GM19238 (cell line): ENCODE measurements at regions not wholly inside any gene's neighbourhood (a gene's known extent, or its start where the extent isn't known, plus 50 kb on each side); places are given as distances from the start of the nearest gene placed in this dataset.

ENCODE experiments used
- DNase-seq: peaks from one replicate; pipeline ENCODE4 v3.0.0; 2011; ENCODE audit warnings: low spot score; ENCODE audit not compliant: insufficient read length

DNA sequence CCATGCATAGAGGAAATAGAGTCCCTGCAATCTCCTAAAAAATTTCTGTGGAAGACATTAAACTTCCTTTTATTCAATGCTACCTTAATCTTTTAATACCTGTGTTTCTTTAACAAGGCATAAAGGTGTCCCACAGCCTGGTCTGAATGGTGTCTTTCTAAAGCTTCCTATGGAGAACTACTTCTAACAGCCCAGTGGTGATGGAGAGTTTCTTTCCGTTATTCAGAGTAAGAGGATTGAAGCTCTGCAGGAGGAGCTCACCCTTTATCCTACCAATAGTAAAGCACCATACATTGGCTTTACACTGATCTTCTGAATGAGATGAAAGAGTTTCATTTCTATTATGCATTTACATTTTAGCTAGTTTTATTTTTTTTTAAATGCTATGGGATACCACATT, 1362.4 kb upstream of the ADGRL3 start:
- no peak for DNase-seq

DNA sequence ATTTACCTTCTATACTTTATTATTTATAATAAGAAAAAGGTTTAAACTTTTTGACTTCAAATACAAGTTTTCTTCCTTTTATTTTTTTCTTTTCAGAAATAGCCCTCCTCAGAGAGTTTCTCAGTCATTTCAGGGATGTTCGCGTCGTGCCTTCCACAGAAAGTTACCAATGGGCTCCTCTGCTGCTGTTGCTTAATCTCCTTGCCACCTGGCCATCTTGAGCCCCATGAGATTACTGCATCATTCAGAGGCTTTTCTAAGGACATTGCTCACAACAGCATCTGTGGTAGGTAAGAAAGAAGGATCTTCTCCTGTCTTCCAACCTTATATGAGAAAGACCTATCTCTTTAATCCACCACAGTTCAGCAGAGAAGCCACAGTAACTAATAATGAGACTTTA, 1361.9 kb upstream of the ADGRL3 start:
- DNase-seq: no peak

DNA sequence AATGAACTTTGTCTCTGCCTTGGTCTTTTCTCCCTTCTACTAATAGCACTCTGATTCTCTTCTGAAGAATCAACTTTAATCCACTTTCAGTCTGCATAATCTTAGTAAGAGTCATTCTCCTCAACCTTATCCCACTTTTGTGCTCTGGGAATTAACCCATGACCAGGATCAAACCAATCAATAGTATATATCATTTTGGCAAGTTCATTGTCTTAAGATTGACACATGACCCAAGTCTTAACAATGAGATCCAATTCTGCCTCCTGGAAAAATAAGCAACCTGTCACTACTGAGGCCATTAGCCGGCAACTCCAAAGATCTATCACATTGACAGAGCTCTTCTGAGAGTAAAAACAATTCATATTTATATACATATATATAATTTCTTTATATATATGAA, 1358.4 kb upstream of the ADGRL3 start:
- no peak for DNase-seq

GRCh38 chr4:59848457-59848856, 1351.7 kb upstream of the ADGRL3 start:
- DNase-seq: no peak

DNA sequence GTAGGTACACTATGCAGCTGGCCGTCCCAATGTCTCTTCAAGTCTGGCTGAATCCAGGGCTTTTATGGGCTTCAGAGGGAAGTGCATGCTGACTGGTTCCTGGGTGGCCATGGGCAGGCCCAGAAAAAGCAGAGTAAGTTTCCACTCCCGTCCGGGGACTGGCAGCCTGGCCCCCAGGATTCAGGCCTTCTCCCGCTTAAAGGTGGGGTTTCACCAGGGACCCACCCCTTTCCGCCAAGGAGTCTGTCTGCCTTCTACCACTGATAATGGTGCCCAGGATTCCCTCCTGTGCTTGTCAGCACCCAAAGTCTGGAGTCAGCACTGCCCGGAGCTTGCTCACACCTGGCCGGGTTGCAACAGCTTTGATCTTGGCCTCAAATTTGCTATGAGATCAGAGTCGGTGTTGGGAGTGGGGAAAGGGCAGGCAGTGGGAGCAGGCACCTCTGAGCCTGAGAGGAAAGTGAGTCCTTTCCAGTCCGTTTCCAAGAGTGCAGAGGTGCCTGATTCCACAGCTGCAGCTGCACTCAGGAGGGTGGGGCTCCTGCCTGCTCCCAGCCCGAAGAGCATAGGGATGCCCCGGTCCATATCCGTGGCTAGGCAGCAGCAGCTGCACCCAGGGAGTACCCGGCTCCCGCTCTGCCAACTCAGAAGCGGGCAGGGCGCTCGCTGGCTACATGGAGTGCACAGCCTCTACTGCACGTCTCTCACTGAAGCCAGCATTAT, 1344.3 kb upstream of the ADGRL3 start:
- no peak for DNase-seq

DNA sequence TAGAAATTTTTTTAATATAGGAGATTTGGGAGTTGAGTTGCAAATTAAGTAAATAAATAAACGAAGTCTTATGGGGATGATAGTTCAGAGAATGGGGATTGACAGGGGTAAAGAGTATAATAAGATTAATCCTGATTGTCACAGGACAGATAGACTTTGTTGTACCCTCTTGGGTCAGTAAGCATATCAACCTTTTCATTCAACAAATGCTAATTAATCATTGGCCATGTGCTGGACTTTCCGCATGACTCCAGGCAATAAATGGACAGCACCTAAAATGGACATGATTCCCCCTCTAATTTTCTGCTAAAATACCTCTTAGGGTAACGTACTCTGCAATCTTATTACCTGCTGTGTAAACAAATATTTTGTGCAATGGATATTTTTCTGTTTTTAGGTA, 1331.1 kb upstream of the ADGRL3 start:
- no peak for DNase-seq

DNA sequence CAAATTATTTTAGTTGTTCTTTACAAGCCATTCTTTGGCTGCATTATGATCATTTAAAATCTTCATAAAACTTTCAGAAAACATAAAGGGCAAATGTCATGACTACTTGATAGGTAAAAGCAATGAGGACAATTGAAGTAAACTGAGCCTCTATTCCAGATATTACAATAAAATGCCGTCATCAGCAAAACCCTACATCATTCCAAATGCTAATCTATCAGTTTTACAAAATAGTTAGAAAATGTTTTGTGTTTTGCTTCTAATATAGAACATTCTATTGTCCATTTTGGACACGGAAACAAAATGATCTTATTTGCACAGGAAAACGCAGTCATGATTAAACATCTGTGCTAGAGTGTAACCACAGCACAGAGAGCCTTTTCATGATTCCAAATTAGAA, 1330.6 kb upstream of the ADGRL3 start:
- no peak for DNase-seq

DNA sequence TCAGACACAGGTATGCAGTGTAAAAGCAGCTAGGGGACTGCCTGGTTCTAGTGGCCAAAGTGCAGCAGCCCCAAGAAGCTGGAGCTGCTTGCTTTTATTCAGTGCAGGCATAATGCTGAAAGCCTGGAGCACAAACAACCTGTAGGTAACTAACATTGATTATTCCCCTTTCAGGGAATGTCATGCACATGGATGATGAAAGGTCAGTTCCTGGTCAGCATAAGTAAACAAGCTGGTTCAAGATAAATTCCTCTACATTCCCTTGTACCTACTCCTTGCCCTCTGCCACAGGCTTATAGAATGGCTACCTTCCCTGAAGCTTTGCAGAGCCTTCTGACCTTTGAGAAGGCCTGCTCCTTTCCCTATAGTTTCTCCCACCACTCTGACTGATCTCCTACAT, 1318.5 kb upstream of the ADGRL3 start:
- DNase-seq: no peak

DNA sequence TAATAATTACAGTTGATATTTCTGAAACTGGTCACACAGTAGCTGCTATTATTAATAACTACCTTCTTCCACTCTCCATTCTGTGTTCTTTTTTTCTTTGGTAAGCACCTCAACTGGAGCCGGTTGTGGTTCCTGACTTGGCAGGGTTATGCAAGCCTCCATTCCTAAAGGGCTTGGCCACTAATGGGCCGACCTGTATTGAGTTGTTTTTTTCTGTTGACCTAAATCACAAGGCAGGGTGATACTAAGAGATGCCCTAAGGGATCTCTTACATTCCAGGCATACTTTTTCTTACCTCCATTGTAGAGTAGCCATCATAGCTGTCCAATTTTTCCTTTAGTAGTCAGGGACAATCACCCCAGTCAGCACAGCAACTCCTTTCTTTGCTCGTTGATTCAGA, 1295.8 kb upstream of the ADGRL3 start:
- DNase-seq: no peak

- DNase-seq: no peak
Measured at GRCh38 chr4:59920416-59920815, 1279.7 kb upstream of the ADGRL3 start.

DNA sequence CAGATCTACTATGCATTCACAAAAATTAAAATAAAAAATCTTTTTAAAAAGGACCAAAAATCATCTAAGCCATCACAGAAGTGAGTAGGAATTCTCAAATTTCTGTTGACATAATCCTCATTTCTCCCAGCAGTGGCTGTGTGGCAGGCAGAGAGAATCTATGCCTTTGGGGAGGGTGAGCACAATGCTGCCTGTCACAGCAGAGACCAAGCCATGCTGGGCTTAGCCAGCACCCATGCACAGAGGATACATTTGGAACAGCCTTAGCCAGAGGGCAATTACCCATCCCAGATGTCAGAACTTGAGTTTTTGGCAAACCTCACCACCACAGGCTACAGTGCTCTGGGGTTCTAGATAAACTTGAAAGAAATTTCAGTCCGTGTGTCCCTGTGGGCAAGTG, 1274.8 kb upstream of the ADGRL3 start:
- DNase-seq: no peak

- DNase-seq: no peak
Measured at GRCh38 chr4:59936566-59936965, 1263.6 kb upstream of the ADGRL3 start.

- no peak for DNase-seq
Measured at GRCh38 chr4:59938166-59938565, 1262.0 kb upstream of the ADGRL3 start.

DNA sequence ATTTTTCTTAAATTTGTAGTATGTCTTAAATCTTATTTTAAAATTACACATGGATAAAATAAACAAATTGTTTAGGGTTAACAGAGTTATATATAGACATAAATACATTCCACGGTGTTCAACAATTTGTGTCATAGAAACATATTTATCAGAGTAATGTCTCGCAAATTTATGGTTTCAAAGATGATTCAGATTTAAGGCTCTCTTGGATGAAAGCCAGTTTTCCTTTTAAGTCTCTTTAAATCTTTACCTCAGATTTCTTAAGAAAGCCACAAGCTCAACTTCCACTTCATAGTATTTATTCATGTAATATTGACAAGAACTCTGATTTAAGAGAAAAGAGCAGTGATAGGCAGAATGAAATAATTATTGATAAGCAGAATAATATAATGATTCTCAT, 1254.8 kb upstream of the ADGRL3 start:
- no peak for DNase-seq

DNA sequence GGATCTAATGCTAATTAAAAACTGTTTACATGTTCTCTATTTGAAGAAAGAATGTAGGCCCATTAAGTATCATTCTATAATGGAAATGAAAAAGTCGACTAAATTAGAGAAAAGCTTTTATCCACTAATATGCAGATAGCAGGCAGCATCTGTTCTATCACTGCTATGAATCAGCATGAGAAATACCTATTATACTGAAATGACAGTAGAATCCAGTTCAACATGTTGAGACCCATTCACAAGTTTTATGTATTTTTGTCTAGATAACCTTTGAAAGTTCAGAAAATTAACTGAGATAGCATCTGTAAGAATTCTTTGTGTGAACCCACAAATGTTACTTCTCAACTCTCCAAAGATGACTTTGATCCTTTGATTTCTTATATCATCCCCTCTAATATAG, 1254.4 kb upstream of the ADGRL3 start:
- no peak for DNase-seq

DNA sequence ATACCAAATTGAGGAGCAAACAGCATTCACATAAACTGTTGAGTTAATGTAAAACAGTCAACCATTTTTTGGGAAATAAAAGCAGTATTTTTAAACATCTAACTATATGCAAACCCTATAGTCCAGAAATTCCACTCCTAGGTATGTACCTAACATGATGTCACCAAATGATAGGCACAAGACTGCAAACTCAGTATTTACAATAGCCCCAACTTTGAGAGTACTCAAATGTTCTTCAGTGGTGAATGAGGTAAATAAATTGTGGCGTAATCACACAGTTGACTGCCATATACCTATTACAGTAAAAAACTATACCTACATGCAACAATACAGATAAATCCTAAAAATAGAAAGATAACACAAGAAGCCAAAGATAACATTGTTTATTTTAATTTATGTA, 1243.8 kb upstream of the ADGRL3 start:
- no peak for DNase-seq

GRCh38 chr4:59960143-59960542, 1240.0 kb upstream of the ADGRL3 start:
- no peak for DNase-seq

GRCh38 chr4:59966758-59967157, 1233.4 kb upstream of the ADGRL3 start:
- DNase-seq: no peak

- DNase-seq: no peak
Measured at GRCh38 chr4:59968796-59969195, 1231.3 kb upstream of the ADGRL3 start.

GRCh38 chr4:59969909-59970308, 1230.2 kb upstream of the ADGRL3 start:
- no peak for DNase-seq

DNA sequence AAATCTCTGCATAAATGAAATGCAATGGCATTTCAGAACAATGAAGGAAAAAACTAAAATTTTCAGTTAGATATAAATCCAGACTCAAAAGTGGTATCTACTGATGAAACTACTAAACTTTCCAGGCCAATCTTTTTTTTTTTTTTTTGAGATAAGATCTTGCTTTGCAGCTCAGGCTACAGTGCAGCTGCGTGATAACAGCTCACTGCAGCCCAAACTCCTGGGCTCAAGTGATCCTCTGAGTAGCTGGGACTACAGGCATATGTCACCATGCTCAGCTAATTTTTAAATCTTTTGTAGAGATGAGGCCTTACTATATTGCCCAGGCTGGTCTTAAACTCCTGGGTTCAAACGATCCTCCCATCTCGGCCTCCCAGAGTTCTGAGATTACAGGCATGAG, 1228.2 kb upstream of the ADGRL3 start:
- no peak for DNase-seq

GRCh38 chr4:59973492-59973891, 1226.6 kb upstream of the ADGRL3 start:
- no peak for DNase-seq

DNA sequence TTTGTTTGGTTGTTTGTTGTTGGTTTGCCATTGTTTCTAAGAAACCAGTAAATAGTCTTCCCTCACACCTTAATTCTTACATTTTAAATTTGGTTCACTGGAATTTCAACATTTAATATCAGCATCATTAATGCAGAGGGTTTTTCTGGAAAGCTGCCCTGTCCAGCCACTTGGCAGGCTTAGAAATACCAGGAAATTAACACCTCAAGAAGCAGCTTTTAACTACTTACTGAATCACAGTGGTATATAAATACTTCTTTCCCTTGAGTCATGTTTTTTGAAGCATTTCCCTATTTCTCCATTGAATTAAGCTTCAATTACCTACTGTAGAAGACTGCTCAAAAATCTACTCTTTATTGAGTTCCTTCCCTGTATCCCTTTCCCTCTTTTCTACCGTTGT, 1221.1 kb upstream of the ADGRL3 start:
- no peak for DNase-seq

- DNase-seq: no peak
Measured at GRCh38 chr4:59983852-59984251, 1216.3 kb upstream of the ADGRL3 start.
